B cell (primary cell): ENCODE measurements at regions not wholly inside any gene's neighbourhood (a gene's known extent, or its start where the extent isn't known, plus 50 kb on each side); places are given as distances from the start of the nearest gene placed in this dataset.

Source experiments
- ATAC-seq: fragments of 200-7000 bp; cut with Tn5 transposase; one replicate; pipeline ENCODE4 v1.10.0; 2021; ENCODE audit warnings: low read depth, mild to moderate bottlenecking, moderate number of reproducible peaks, moderate library complexity
- CTCF ChIA-PET: fragments of 350-600 bp; sonication (Branson Sonifier 250); formaldehyde crosslinking; loops from one replicate; lab custom pipeline; 2021; ENCODE audit warnings: antibody characterized with exemption, inconsistent platforms; lab: Charles Lee
- POLR2A ChIA-PET: fragments of 350-600 bp; sonication (Branson Sonifier 250); formaldehyde crosslinking; loops from one replicate; lab custom pipeline; 2021; ENCODE audit warnings: antibody characterized with exemption; lab: Charles Lee
- DNase-seq: peaks from one replicate; pipeline ENCODE4 v3.0.0; 2013
- H2AFZ ChIP-seq: 2 replicates; pipeline ENCODE4 v1.6.1; 2012; ENCODE audit warnings: mild to moderate bottlenecking, low read depth, low read length; ENCODE audit not compliant: insufficient read depth, poor library complexity, severe bottlenecking
- H3K27ac ChIP-seq, 2 donors: 1 replicate in 1 of 2; 2 replicates in 1 of 2; pipeline ENCODE4 v1.5.1; 2012 to 2013; ENCODE audit warnings: low read length in 2 of 2, mild to moderate bottlenecking in 2 of 2, moderate library complexity in 1 of 2
- H3K27me3 ChIP-seq, 4 experiments: fragments of 200-600 bp in 1 of 4; sonication (generic) in 1 of 4; replicated peaks in 1 of 4; 1 replicate in 2 of 4; 2 replicates in 2 of 4; pipeline versions ENCODE4 v1.6.1 to v1.7.0; 2013 to 2016; ENCODE audit warnings: low read length in 3 of 4, mild to moderate bottlenecking in 2 of 4, mixed read lengths in 1 of 4, moderate library complexity in 1 of 4; ENCODE audit not compliant: insufficient read depth in 4 of 4, control insufficient read depth in 3 of 4; ENCODE audit errors: control extremely low read depth in 1 of 4
- H3K36me3 ChIP-seq, 2 experiments: replicated peaks in 1 of 2; 1 replicate in 1 of 2; 2 replicates in 1 of 2; pipeline versions ENCODE4 v1.6.1 to v1.7.1; 2013; ENCODE audit warnings: low read length in 1 of 2; ENCODE audit not compliant: insufficient read depth in 2 of 2, control insufficient read depth in 1 of 2; ENCODE audit errors: control extremely low read depth in 1 of 2, extremely low read depth in 1 of 2
- H3K4me1 ChIP-seq, 2 donors: fragments of 200-600 bp in 1 of 2; sonication (generic) in 1 of 2; 1 replicate in 1 of 2; 2 replicates in 1 of 2; pipeline versions ENCODE4 v1.5.1 to v1.6.1; 2013 to 2017; ENCODE audit warnings: low read length in 2 of 2; ENCODE audit not compliant: control insufficient read depth in 2 of 2, insufficient read depth in 2 of 2
- H3K4me2 ChIP-seq: replicated peaks from 2 replicates; pipeline ENCODE3; 2012; ENCODE audit warnings: mild to moderate bottlenecking, low read depth, low read length; ENCODE audit not compliant: poor library complexity, severe bottlenecking
- H3K4me3 ChIP-seq, 5 experiments: fragments of 200-600 bp in 1 of 5; sonication (generic) in 1 of 5; 1 replicate in 3 of 5; 2 replicates in 2 of 5; pipeline versions ENCODE4 v1.5.1 to v1.7.0; 2011 to 2016; ENCODE audit warnings: low read length in 4 of 5, mild to moderate bottlenecking in 4 of 5, low read depth in 2 of 5, control low read depth in 1 of 5, moderate library complexity in 1 of 5; ENCODE audit not compliant: insufficient read depth in 1 of 5; ENCODE audit errors: control extremely low read depth in 1 of 5, extremely low read depth in 1 of 5
- H3K79me2 ChIP-seq: fragments of 200-600 bp; sonication (generic); one replicate; pipeline ENCODE4 v1.6.0; 2016; ENCODE audit warnings: low read length; ENCODE audit not compliant: control insufficient read depth, insufficient read depth
- H3K9ac ChIP-seq: fragments of 200-600 bp; sonication (generic); 2 replicates; pipeline ENCODE4 v1.6.1; 2017; ENCODE audit warnings: mild to moderate bottlenecking, low read length, moderate library complexity
- H3K9me3 ChIP-seq, 3 donors: one replicate each; pipeline versions ENCODE4 v1.6.1 to v1.7.1; 2013; ENCODE audit warnings: low read length in 2 of 3; ENCODE audit not compliant: control insufficient read depth in 2 of 3, insufficient read depth in 1 of 3; ENCODE audit errors: control extremely low read depth in 1 of 3
- H4K20me1 ChIP-seq: 2 replicates; pipeline ENCODE4 v1.6.0; 2012; ENCODE audit warnings: mild to moderate bottlenecking, low read length; ENCODE audit not compliant: insufficient read depth, control insufficient read depth, poor library complexity, severe bottlenecking
- H3K27ac Mint-ChIP-seq: one replicate; pipeline ENCODE4 v1.8.0; 2021; ENCODE audit warnings: mixed read lengths
- H3K27me3 Mint-ChIP-seq: one replicate; pipeline ENCODE4 v1.8.0; 2021; ENCODE audit warnings: mixed read lengths
- H3K4me1 Mint-ChIP-seq: one replicate; pipeline ENCODE4 v1.8.0; 2021; ENCODE audit warnings: mixed read lengths
- H3K4me3 Mint-ChIP-seq: one replicate; pipeline ENCODE4 v1.8.0; 2021; ENCODE audit warnings: mixed read lengths
- H3K9me3 Mint-ChIP-seq: one replicate; pipeline ENCODE4 v1.8.0; 2022; ENCODE audit warnings: mixed read lengths; ENCODE audit not compliant: insufficient read depth
- CTCF ChIP-seq: fragments of 200-600 bp; IDR thresholded peaks from one replicate; pipeline ENCODE4 v1.8.0; 2022; ENCODE audit warnings: antibody characterized with exemption, mild to moderate bottlenecking
- EZH2 ChIP-seq: IDR thresholded peaks from 2 replicates; pipeline ENCODE4 v1.6.1; 2012; ENCODE audit warnings: borderline replicate concordance, low read depth, mild to moderate bottlenecking, moderate library complexity, low read length; ENCODE audit not compliant: insufficient read depth, poor library complexity, severe bottlenecking
- WGBS: methylation state at CpG from one replicate; pipeline ENCODE4 v1.1.5; 2013; ENCODE audit warnings: missing lambda C conversion rate; ENCODE audit not compliant: insufficient coverage; 5-methylcytosine and 5-hydroxymethylcytosine counted together
- intact Hi-C: fragments of 100-400 bp; cut with micrococcal nuclease; formaldehyde crosslinking; loops from one replicate; pipeline ENCODE4 v1.10.0; 2022

DNA sequence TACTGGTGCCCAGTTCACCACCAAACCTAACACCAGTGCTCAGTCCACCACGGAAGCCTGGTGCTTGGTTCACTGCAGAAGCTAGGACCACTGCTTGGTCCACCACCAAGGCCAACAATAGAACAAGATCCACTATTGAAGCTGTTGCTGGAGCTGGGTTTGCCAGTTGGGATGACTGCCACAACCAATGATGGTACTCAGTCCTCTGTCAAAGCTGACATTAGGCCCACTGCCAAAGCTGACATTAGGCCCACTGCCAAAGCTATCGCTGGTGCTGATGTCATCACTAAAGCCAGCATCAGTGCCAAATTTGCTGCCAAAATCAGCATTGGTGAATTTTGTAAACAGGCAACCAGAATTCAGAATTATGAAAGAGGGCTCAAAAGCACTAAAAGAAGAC is 1850.2 kb upstream of the RAG2 start:
- intact Hi-C loops, result no loop called here
- no peaks in the 10 kb centered on the region for H3K79me2 ChIP-seq
- H3K9me3 ChIP-seq, result peaks cover 0 to 1% (median 0%) of the 10 kb centered on the region in 3 donors
- H2AFZ ChIP-seq, result no peak overlapping the region
- no peaks in the 10 kb centered on the region for H4K20me1 ChIP-seq
- no peak for DNase-seq
- Mint-ChIP-seq H3K27ac (no peak overlapping the region), H3K4me3 (no peak overlapping the region), H3K4me1 (no peaks in the 10 kb centered on the region), H3K27me3 (no peaks in the 10 kb centered on the region), H3K9me3 (peaks cover 2% of the 10 kb centered on the region)
- 50% methylated on average over 1 of the region's 2 CpGs for WGBS
- H3K4me1 ChIP-seq, result no peaks in the 10 kb centered on the region
- no peak for TF ChIP-seq CTCF
- TF ChIP-seq EZH2, result no peak
- no peak overlapping the region for H3K9ac ChIP-seq
- no peak for ATAC-seq
- H3K27me3 ChIP-seq, result no peaks in the 10 kb centered on the region
- no peak overlapping the region for H3K4me3 ChIP-seq
- POLR2A ChIA-PET, result no interaction called here
- no peaks in the 10 kb centered on the region for H3K36me3 ChIP-seq
- CTCF ChIA-PET, result no interaction called here
- H3K27ac ChIP-seq, result no peak overlapping the region
- H3K4me2 ChIP-seq, result no peak overlapping the region

DNA sequence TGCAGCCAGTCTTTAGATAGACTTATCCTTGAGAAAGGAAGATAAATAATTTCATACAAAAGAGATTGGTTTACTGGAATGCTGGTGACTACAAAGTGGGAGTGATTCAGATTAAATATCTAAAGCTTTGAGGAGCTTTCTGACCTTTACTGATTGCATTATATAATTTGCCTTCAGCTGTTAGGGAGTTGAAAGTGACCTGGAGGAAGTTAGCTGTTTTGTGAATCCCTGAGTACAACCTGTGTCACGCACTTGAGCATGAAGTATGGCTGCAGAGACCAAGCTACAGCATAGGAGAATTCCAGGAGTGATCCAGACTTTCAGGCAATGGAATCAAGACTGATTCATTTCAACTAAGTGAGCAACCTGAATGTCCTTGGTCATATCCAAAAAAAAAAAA is 1848.3 kb upstream of the RAG2 start:
- no peak overlapping the region for H2AFZ ChIP-seq
- H3K4me3 ChIP-seq, result no peak overlapping the region
- no peaks in the 10 kb centered on the region for H3K27me3 Mint-ChIP-seq
- H3K27me3 ChIP-seq, result no peaks in the 10 kb centered on the region
- peaks cover 0 to 1% (median 0%) of the 10 kb centered on the region in 3 donors for H3K9me3 ChIP-seq
- intact Hi-C loops, result no loop called here
- ATAC-seq (no peak), DNase-seq (no peak)
- TF ChIP-seq CTCF, result no peak
- no peak for TF ChIP-seq EZH2
- H3K36me3 ChIP-seq, result no peaks in the 10 kb centered on the region
- H3K4me1 Mint-ChIP-seq, result no peaks in the 10 kb centered on the region
- H3K27ac Mint-ChIP-seq, result no peak overlapping the region
- no peak overlapping the region for H3K27ac ChIP-seq
- no peak overlapping the region for H3K4me3 Mint-ChIP-seq
- H3K4me1 ChIP-seq, result no peaks in the 10 kb centered on the region
- no peak overlapping the region for H3K9ac ChIP-seq
- WGBS, result no CpG with 5 or more reads among the region's 1 CpG
- H3K79me2 ChIP-seq, result no peaks in the 10 kb centered on the region
- H4K20me1 ChIP-seq, result no peaks in the 10 kb centered on the region
- ChIA-PET CTCF (no interaction called here), POLR2A (no interaction called here)
- H3K9me3 Mint-ChIP-seq, result no peaks in the 10 kb centered on the region
- no peak overlapping the region for H3K4me2 ChIP-seq
